ENCODE measurements at regions not wholly inside any gene's neighbourhood (a gene's known extent, or its start where the extent isn't known, plus 50 kb on each side); places are given as distances from the start of the nearest gene placed in this dataset.

DNA sequence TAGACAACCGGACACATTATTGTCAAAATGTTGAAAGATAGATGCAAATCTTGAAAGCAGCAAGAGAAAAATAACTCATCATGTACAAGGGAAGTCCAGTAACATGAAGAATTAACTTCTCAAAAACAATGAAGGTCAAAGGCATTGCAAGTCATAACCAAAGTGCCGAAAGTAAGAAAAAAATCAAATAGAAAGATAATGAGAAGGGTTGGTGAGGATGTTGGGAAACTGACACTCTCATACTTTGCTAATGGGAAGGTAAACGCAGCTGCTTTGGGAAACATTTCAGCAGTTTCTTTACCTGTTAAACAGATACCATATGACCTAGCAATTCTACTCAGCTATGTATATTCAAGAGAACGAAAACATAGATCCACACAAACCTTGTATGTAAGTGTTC is 303.0 kb downstream of the ARL4A start:
- Histone ChIP-seq H3K4me3 (ENCODE audit: low read depth in 1 of 3, low read length in 3 of 3) (no peak overlapping the region), H3K36me3 (ENCODE audit: control insufficient read depth in 4 of 4, insufficient read depth in 3 of 4, low read depth in 1 of 4, low read length in 3 of 4) (no peaks in the 10 kb centered on the region), H3K4me1 (ENCODE audit: control insufficient read depth in 4 of 4, insufficient read depth in 4 of 4, low read length in 3 of 4) (peaks cover 6 to 15% (median 10%) of the 10 kb centered on the region in 4 donors), H3K27me3 (ENCODE audit: control insufficient read depth in 4 of 4, insufficient read depth in 4 of 4, low read length in 3 of 4) (no peaks in the 10 kb centered on the region), H3K27ac (ENCODE audit: low read depth in 1 of 2, low read length in 2 of 2) (no peak overlapping the region), H3K9me3 (ENCODE audit: control insufficient read depth in 4 of 4, low read length in 3 of 4) (no peaks in the 10 kb centered on the region), H3K9ac (ENCODE audit: low read depth in 1 of 2, low read length in 2 of 2) (no peak overlapping the region)
- no peak for DNase-seq (ENCODE audit: low spot score)
- TF ChIP-seq HNF4A (conservative IDR thresholded peaks at IDR 0.05) (no peak), HNF4G (IDR thresholded peaks at IDR 0.05) (no peak), RXRA (IDR thresholded peaks at IDR 0.05) (no peak), GABPA (IDR thresholded peaks at IDR 0.05 in 1 of 2, conservative IDR thresholded peaks at IDR 0.05 in 1 of 2) (no peak)
- 82% methylated on average over 4 of the region's 4 CpGs for WGBS

DNA sequence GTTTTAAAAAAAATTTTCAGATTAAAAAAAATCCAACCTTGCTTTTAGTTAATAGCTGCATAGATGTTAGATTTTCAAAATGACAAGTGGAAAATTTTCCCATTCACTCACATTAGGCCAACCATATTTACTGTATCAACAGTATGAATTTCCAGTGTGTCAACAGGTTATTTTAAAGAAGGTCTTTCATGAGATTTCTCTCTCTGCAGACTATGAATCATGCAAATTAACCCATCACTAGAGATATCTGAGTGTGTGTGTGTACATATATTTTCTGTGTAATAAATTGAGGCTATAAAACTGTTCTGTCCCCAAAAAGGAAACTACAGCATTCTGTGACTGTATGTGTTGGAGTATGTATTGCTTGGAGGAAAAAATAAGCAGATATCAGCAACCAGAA is 305.6 kb downstream of the ARL4A start:
- no peak for TF ChIP-seq HNF4G (IDR thresholded peaks at IDR 0.05)

GRCh38 chr7:12995912-12996469 is 308.6 kb downstream of the ARL4A start:
- no peak for DNase-seq (ENCODE audit: low spot score)
- no peak overlapping the region for H3K9ac ChIP-seq (ENCODE audit: low read depth in 1 of 2, low read length in 2 of 2)
- no peak overlapping the region for H3K27ac ChIP-seq (ENCODE audit: low read depth in 1 of 2, low read length in 2 of 2)
- 95% methylated on average over 2 of the region's 2 CpGs for whole genome bisulfite sequencing
- no peak overlapping the region for H3K4me3 ChIP-seq (ENCODE audit: low read depth in 1 of 3, low read length in 3 of 3)
- H3K27me3 ChIP-seq (ENCODE audit: control insufficient read depth in 4 of 4, insufficient read depth in 4 of 4, low read length in 3 of 4), result no peaks in the 10 kb centered on the region
- no peaks in the 10 kb centered on the region for H3K36me3 ChIP-seq (ENCODE audit: control insufficient read depth in 4 of 4, insufficient read depth in 3 of 4, low read depth in 1 of 4, low read length in 3 of 4)
- H3K4me1 ChIP-seq (ENCODE audit: control insufficient read depth in 4 of 4, insufficient read depth in 4 of 4, low read length in 3 of 4), result no peaks in the 10 kb centered on the region
- no peak for TF ChIP-seq MAX (IDR thresholded peaks at IDR 0.05)
- no peak for TF ChIP-seq RAD21 (IDR thresholded peaks at IDR 0.05)
- TF ChIP-seq, protein P1, sequence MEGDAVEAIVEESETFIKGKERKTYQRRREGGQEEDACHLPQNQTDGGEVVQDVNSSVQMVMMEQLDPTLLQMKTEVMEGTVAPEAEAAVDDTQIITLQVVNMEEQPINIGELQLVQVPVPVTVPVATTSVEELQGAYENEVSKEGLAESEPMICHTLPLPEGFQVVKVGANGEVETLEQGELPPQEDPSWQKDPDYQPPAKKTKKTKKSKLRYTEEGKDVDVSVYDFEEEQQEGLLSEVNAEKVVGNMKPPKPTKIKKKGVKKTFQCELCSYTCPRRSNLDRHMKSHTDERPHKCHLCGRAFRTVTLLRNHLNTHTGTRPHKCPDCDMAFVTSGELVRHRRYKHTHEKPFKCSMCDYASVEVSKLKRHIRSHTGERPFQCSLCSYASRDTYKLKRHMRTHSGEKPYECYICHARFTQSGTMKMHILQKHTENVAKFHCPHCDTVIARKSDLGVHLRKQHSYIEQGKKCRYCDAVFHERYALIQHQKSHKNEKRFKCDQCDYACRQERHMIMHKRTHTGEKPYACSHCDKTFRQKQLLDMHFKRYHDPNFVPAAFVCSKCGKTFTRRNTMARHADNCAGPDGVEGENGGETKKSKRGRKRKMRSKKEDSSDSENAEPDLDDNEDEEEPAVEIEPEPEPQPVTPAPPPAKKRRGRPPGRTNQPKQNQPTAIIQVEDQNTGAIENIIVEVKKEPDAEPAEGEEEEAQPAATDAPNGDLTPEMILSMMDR (IDR thresholded peaks at IDR 0.05; ENCODE audit: low read depth, low read length, missing input control), result no peak
- TF ChIP-seq, protein P2, sequence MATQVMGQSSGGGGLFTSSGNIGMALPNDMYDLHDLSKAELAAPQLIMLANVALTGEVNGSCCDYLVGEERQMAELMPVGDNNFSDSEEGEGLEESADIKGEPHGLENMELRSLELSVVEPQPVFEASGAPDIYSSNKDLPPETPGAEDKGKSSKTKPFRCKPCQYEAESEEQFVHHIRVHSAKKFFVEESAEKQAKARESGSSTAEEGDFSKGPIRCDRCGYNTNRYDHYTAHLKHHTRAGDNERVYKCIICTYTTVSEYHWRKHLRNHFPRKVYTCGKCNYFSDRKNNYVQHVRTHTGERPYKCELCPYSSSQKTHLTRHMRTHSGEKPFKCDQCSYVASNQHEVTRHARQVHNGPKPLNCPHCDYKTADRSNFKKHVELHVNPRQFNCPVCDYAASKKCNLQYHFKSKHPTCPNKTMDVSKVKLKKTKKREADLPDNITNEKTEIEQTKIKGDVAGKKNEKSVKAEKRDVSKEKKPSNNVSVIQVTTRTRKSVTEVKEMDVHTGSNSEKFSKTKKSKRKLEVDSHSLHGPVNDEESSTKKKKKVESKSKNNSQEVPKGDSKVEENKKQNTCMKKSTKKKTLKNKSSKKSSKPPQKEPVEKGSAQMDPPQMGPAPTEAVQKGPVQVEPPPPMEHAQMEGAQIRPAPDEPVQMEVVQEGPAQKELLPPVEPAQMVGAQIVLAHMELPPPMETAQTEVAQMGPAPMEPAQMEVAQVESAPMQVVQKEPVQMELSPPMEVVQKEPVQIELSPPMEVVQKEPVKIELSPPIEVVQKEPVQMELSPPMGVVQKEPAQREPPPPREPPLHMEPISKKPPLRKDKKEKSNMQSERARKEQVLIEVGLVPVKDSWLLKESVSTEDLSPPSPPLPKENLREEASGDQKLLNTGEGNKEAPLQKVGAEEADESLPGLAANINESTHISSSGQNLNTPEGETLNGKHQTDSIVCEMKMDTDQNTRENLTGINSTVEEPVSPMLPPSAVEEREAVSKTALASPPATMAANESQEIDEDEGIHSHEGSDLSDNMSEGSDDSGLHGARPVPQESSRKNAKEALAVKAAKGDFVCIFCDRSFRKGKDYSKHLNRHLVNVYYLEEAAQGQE (IDR thresholded peaks at IDR 0.05), result no peak
- no peak for TF ChIP-seq HNF4A (conservative IDR thresholded peaks at IDR 0.05)
- TF ChIP-seq EGR1 (IDR thresholded peaks at IDR 0.05; ENCODE audit: low read depth in 2 of 2), result no peak
- TF ChIP-seq SP1 (IDR thresholded peaks at IDR 0.05), result no peak
- TF ChIP-seq ZBTB33 (IDR thresholded peaks at IDR 0.05), result no peak
- TF ChIP-seq, protein P3, sequence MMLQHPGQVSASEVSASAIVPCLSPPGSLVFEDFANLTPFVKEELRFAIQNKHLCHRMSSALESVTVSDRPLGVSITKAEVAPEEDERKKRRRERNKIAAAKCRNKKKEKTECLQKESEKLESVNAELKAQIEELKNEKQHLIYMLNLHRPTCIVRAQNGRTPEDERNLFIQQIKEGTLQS (IDR thresholded peaks at IDR 0.05), result no peak
- TF ChIP-seq GABPA (IDR thresholded peaks at IDR 0.05 in 1 of 2, conservative IDR thresholded peaks at IDR 0.05 in 1 of 2), result no peak
- TF ChIP-seq YY1 (IDR thresholded peaks at IDR 0.05), result no peak
- TF ChIP-seq HNF4G (IDR thresholded peaks at IDR 0.05), result no peak
- no peak for TF ChIP-seq RXRA (IDR thresholded peaks at IDR 0.05)
- TF ChIP-seq JUND (IDR thresholded peaks at IDR 0.05), result no peak
- TF ChIP-seq FOXA1 (IDR thresholded peaks at IDR 0.05), result no peak
- no peak for TF ChIP-seq FOXA2 (IDR thresholded peaks at IDR 0.05)
- no peak for TF ChIP-seq TAF1 (conservative IDR thresholded peaks at IDR 0.05)
- no peak for TF ChIP-seq NR2F2 (IDR thresholded peaks at IDR 0.05)
- no peaks in the 10 kb centered on the region for H3K9me3 ChIP-seq (ENCODE audit: control insufficient read depth in 4 of 4, low read length in 3 of 4)

More for the DNA sequence above, 305.6 kb downstream of the ARL4A start:
- Histone ChIP-seq H3K9me3 (ENCODE audit: control insufficient read depth in 4 of 4, low read length in 3 of 4) (no peaks in the 10 kb centered on the region), H3K4me3 (ENCODE audit: low read depth in 1 of 3, low read length in 3 of 3) (no peak overlapping the region), H3K27me3 (ENCODE audit: control insufficient read depth in 4 of 4, insufficient read depth in 4 of 4, low read length in 3 of 4) (no peaks in the 10 kb centered on the region), H3K4me1 (ENCODE audit: control insufficient read depth in 4 of 4, insufficient read depth in 4 of 4, low read length in 3 of 4) (peaks cover 6 to 12% (median 8%) of the 10 kb centered on the region in 4 donors), H3K27ac (ENCODE audit: low read depth in 1 of 2, low read length in 2 of 2) (no peak overlapping the region), H3K36me3 (ENCODE audit: control insufficient read depth in 4 of 4, insufficient read depth in 3 of 4, low read depth in 1 of 4, low read length in 3 of 4) (no peaks in the 10 kb centered on the region), H3K9ac (ENCODE audit: low read depth in 1 of 2, low read length in 2 of 2) (no peak overlapping the region)
- no peak for DNase-seq (ENCODE audit: low spot score)

Measured in liver (tissue), 8 donors.